Endothelial cell of umbilical vein (primary cell): ENCODE measurements at regions not wholly inside any gene's neighbourhood (a gene's known extent, or its start where the extent isn't known, plus 50 kb on each side); places are given as distances from the start of the nearest gene placed in this dataset.

Experiments used
- BruUV-seq: library from RNA; stranded (reverse); fragments of 400-500 nt; replicated peaks from 2 replicates; lab custom pipeline; 2021; lab: Mats Ljungman, UMichigan
- CTCF ChIA-PET: fragments of 300-600, 350-600 bp; sonication (Branson Sonifier 250); formaldehyde crosslinking; loops from one replicate; lab custom pipeline; 2021; ENCODE audit warnings: antibody characterized with exemption, inconsistent platforms; lab: Charles Lee
- POLR2A ChIA-PET: fragments of 300-600, 350-600 bp; sonication (Branson Sonifier 250); formaldehyde crosslinking; loops from one replicate; lab custom pipeline; 2021; ENCODE audit warnings: antibody characterized with exemption, inconsistent platforms; lab: Charles Lee
- DNase-seq: peaks from one replicate; pipeline ENCODE4 v3.0.0-alpha.2; 2011; ENCODE audit warnings: low read depth, low spot score
- FAIRE-seq: peaks from 2 replicates; lab custom pipeline; 2011; peaks lifted over from hg19 to GRCh38; lab: Jason Lieb, UNC
- H2AFZ ChIP-seq: 2 replicates; pipeline ENCODE4 v1.6.0; 2012; ENCODE audit warnings: low read depth, low read length, control low read depth, inconsistent platforms
- H3K27ac ChIP-seq: 2 replicates; pipeline ENCODE4 v1.5.1; 2011; ENCODE audit warnings: low read depth, mild to moderate bottlenecking, control low read depth, low read length, moderate library complexity; ENCODE audit not compliant: insufficient read depth
- H3K27me3 ChIP-seq, 2 experiments: 2 replicates each; pipeline versions ENCODE4 v1.6.0 to v1.6.1; 2011; ENCODE audit warnings: low read length in 2 of 2, mixed read lengths in 1 of 2; ENCODE audit not compliant: control insufficient read depth in 2 of 2, insufficient read depth in 2 of 2
- H3K36me3 ChIP-seq, 2 experiments: 2 replicates in 1 of 2; 3 replicates in 1 of 2; pipeline ENCODE4 v1.5.1; 2011; ENCODE audit warnings: low read length in 2 of 2, mild to moderate bottlenecking in 1 of 2, moderate library complexity in 1 of 2; ENCODE audit not compliant: control insufficient read depth in 2 of 2, insufficient read depth in 2 of 2; ENCODE audit errors: extremely low read depth in 1 of 2
- H3K4me1 ChIP-seq: 3 replicates; pipeline ENCODE4 v1.5.1; 2011; ENCODE audit warnings: mild to moderate bottlenecking, low read length; ENCODE audit not compliant: control insufficient read depth, insufficient read depth; ENCODE audit errors: extremely low read depth
- H3K4me2 ChIP-seq: 2 replicates; pipeline ENCODE4 v1.6.1; 2011; ENCODE audit warnings: low read length, control low read depth, mixed read lengths; ENCODE audit not compliant: insufficient read depth
- H3K4me3 ChIP-seq, 3 experiments: fragments of 200-600 bp in 1 of 3; sonication (generic), shearing (Covaris generic) in 1 of 3; replicated peaks in 1 of 3; 2 replicates each; pipeline ENCODE4 v1.5.1; 2011 to 2016; ENCODE audit warnings: control low read depth in 3 of 3, low read length in 3 of 3, mild to moderate bottlenecking in 2 of 3, inconsistent platforms in 1 of 3, low read depth in 1 of 3, moderate library complexity in 1 of 3; ENCODE audit not compliant: insufficient read depth in 1 of 3
- H3K79me2 ChIP-seq: 2 replicates; pipeline ENCODE4 v1.6.0; 2012; ENCODE audit warnings: low read length, inconsistent platforms; ENCODE audit not compliant: control insufficient read depth, insufficient read depth
- H3K9ac ChIP-seq: replicated peaks from 2 replicates; pipeline ENCODE3; 2011; ENCODE audit warnings: low read length, control low read depth; ENCODE audit not compliant: insufficient read depth; ENCODE audit errors: extremely low read depth
- H3K9me1 ChIP-seq: replicated peaks from 3 replicates; pipeline ENCODE4 v1.6.0; 2011; ENCODE audit warnings: mild to moderate bottlenecking, low read length; ENCODE audit not compliant: control insufficient read depth, insufficient read depth; ENCODE audit errors: extremely low read depth
- H3K9me3 ChIP-seq: replicated peaks from 2 replicates; pipeline ENCODE4 v1.5.1; 2012; ENCODE audit warnings: low read length, inconsistent platforms; ENCODE audit not compliant: control insufficient read depth, insufficient read depth
- H4K20me1 ChIP-seq: replicated peaks from 2 replicates; pipeline ENCODE3; 2011; ENCODE audit warnings: mild to moderate bottlenecking, low read length; ENCODE audit not compliant: control insufficient read depth, insufficient read depth; ENCODE audit errors: extremely low read depth
- CTCF ChIP-seq, 2 donors: IDR thresholded peaks; 1 replicate in 1 of 2; 2 replicates in 1 of 2; pipeline ENCODE4 v1.5.1; 2011; ENCODE audit warnings: low read length in 2 of 2, mild to moderate bottlenecking in 2 of 2, moderate library complexity in 2 of 2, control low read depth in 1 of 2, inconsistent platforms in 1 of 2, low read depth in 1 of 2; ENCODE audit not compliant: insufficient read depth in 1 of 2; ENCODE audit errors: extremely low read depth in 1 of 2
- EZH2 ChIP-seq: IDR thresholded peaks from 2 replicates; pipeline ENCODE4 v1.6.1; 2012; ENCODE audit warnings: borderline replicate concordance, low read depth, mild to moderate bottlenecking, moderate library complexity, low read length, inconsistent platforms; ENCODE audit not compliant: severe bottlenecking
- FOS ChIP-seq: IDR thresholded peaks from 2 replicates; pipeline ENCODE4 v1.6.1; 2011; ENCODE audit warnings: mild to moderate bottlenecking, low read length, moderate library complexity, borderline replicate concordance; ENCODE audit not compliant: insufficient read depth
- GATA2 ChIP-seq: IDR thresholded peaks from 2 replicates; pipeline ENCODE4 v1.7.0; 2011; ENCODE audit warnings: low read depth, mild to moderate bottlenecking, moderate library complexity, mixed read lengths, low read length; ENCODE audit not compliant: insufficient read length, insufficient read depth
- JUN ChIP-seq: IDR thresholded peaks from 2 replicates; pipeline ENCODE4 v1.6.1; 2011; ENCODE audit warnings: borderline replicate concordance, low read depth; ENCODE audit not compliant: insufficient read length, insufficient read depth
- MAX ChIP-seq: IDR thresholded peaks from 2 replicates; pipeline ENCODE4 v1.6.1; 2011; ENCODE audit not compliant: insufficient read depth, insufficient read length
- MYC ChIP-seq: IDR thresholded peaks from one replicate; pipeline ENCODE4 v1.6.1; 2011; ENCODE audit warnings: mild to moderate bottlenecking, low read depth, low read length
- POLR2A ChIP-seq: IDR thresholded peaks from 2 replicates; pipeline ENCODE4 v1.6.1; 2012; ENCODE audit warnings: low read depth, mild to moderate bottlenecking, control low read depth, low read length
- POLR2AphosphoS5 ChIP-seq: IDR thresholded peaks from 2 replicates; pipeline ENCODE4 v1.6.1; 2012; ENCODE audit warnings: low read depth, mild to moderate bottlenecking, control low read depth, low read length, moderate library complexity; ENCODE audit not compliant: insufficient read depth
- dilution Hi-C: fragments of 300-500 bp; cut with MboI; formaldehyde crosslinking; loops from one replicate; pipeline ENCODE4 v1.15.0; 2019; ENCODE audit warnings: low sequenced_read_pairs; ENCODE audit not compliant: extremely low pct_ligation_motif_present
- intact Hi-C: fragments of 100-400 bp; cut with micrococcal nuclease; formaldehyde crosslinking; loops from one replicate; pipeline ENCODE4 v1.10.0; 2022

- TF ChIP-seq CTCF (IDR thresholded peaks at IDR 0.05; ENCODE audit: extremely low read depth in 1 of 2, insufficient read depth in 1 of 2, low read depth in 1 of 2, low read length in 2 of 2) = no peak
- no peak for TF ChIP-seq MYC
- TF ChIP-seq MAX = no peak
- no peak for TF ChIP-seq EZH2
- TF ChIP-seq POLR2A = no peak
- no peak for TF ChIP-seq GATA2
- no peak for TF ChIP-seq POLR2AphosphoS5
- TF ChIP-seq FOS = no peak
- TF ChIP-seq JUN = no peak
- H3K27me3 ChIP-seq = no peaks in the 10 kb centered on the region
- H2AFZ ChIP-seq = no peak overlapping the region
- no peak overlapping the region for H3K27ac ChIP-seq
- no peak for FAIRE-seq
- no TSS peak for BruUV-seq
- no peaks in the 10 kb centered on the region for H3K79me2 ChIP-seq
- no peaks in the 10 kb centered on the region for H3K9me3 ChIP-seq
- no peaks in the 10 kb centered on the region for H3K9me1 ChIP-seq
- ChIA-PET CTCF (no interaction called here), POLR2A (no interaction called here)
- intact Hi-C loops (no loop called here), dilution Hi-C loops (no loop called here)
- no peaks in the 10 kb centered on the region for H3K36me3 ChIP-seq
- H3K4me3 ChIP-seq = no peak overlapping the region
- H4K20me1 ChIP-seq = no peaks in the 10 kb centered on the region
- no peak overlapping the region for H3K9ac ChIP-seq
- DNase-seq = no peak
- no peak overlapping the region for H3K4me2 ChIP-seq
- no peaks in the 10 kb centered on the region for H3K4me1 ChIP-seq
These were observed 51.2 kb upstream of the NRP1 start for GRCh38 chr10:33385686-33386085.
